GM18858 (cell line): ENCODE measurements at regions not wholly inside any gene's neighbourhood (a gene's known extent, or its start where the extent isn't known, plus 50 kb on each side); places are given as distances from the start of the nearest gene placed in this dataset.
A peak's percentile ranks its signal among the peaks of the same experiment; 100 is the strongest.

Experiments
- ATAC-seq: cut with Tn5 transposase; IDR thresholded peaks from one replicate; pipeline ENCODE4 v1.9.1; 2021; ENCODE audit not compliant: unreplicated experiment

DNA sequence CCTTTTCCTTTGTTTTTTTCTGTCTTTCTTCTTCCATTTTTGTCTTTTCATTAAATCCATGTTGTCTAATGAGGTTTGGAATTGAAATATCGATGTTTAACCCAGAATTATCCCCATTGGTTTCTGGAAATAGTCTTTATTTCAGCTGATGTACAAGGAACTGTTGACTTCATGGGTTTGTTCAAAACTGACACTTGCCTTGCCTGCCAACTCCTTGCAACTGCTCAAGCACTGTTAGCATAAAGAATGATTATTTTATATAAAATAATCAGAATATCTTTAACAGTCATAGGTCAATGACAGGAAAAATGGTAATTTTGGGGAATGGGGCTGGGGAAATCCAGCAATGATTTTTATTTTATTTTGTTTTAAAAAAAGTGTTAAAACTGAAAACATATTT is 359.6 kb upstream of the LCORL start:
- ATAC-seq, result no peak

DNA sequence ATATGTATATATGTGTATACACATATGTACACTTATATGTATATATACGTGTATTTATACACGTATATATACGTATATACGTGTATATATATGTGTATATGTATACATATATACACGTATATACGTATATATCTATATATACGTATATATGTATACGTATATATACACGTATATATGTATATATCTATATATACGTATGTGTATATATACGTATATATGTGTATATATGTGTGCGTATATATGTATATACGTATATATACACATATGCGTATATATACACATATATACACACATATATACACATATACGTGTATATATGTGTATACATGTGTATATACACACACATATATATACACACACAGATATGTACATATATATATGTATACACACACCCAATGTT is 348.0 kb upstream of the LCORL start:
- no peak for ATAC-seq

DNA sequence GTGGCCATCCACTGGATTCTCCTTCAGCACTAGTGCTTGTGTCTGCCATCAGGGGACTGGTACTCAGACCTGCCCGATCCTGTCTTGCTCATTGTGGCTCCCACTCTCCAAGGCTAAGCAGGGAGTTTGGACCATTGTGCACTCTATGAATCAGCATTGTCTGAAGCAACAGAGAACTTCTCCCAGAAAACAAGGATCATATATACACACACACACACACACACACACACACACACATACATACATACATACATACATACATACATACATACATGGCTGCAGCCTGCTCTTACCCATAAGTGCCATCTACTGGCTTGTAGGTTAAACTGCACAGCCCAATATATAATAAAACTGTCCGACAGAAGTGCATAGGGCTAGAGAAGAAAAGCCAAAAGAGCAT is 345.3 kb upstream of the LCORL start:
- ATAC-seq, result peak; percentile 96

DNA sequence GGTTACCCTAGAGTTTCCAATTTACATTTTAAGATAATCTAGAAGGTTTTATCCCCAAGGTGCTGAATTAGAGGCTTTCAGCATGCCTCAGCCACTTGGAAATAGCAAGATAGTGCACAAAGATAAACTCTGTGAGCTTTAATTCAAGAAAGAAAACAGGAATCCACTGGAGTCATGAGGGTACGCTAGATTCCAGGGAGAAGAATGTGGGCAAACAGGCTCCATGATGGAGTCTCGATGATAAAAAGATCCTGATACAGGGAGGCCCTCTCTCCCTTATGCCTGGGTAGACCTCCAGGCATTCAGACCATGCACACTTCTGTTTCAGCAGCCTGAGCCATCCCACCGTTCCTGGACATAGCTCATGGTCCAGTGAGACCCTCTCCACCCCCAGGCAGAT is 344.6 kb upstream of the LCORL start:
- ATAC-seq, result no peak

GRCh38 chr4:18343581-18343980 is 322.0 kb upstream of the LCORL start:
- no peak for ATAC-seq

GRCh38 chr4:18342847-18343246 is 321.3 kb upstream of the LCORL start:
- no peak for ATAC-seq

DNA sequence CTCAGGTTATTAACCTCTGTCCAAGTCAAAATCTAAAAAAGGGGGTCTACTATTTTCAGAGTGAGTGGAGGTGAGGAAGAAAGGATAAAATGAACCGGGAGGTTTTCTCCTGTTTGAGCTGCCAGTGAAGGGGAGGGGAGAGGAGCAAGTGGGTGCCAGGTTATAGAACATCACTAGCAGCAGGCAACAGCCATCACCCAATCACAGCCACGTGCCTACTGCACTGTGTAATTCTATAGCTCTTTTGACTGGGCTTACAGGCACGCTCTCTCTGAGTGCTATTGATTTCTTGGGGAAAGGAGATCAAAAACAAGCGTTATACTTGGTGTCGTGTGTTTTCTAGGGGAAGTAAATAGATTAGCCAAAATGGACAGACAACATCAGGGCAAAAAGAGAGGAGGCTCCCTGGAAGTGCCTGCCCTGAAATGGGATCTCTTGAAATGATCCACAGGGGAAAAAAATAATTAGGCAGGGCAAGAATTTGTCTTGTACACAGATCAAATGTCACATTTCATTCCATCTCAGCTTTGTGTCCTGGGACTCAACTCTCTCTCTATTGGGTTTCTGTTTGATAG is 300.5 kb upstream of the LCORL start:
- ATAC-seq, result no peak

DNA sequence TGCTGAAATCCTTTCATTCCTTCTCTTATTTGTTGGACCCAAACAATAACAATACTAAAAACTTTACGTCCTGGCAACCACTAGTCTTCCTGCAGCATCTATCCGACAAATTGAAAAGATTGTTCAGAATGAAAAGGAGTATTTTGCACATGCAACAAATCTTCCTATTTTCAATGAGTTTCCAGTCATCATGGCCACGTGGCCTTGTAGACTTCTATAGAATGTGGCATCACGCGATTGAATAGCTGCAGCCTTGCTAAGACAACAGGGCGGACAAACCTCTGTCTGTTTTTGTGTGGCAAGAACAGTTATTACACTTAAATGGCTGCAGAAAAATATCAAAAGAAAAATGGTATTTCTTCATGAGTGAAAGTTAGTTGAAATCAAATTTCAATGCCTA is 297.9 kb upstream of the LCORL start:
- no peak for ATAC-seq

- ATAC-seq, result no peak
These were observed 297.3 kb upstream of the LCORL start for GRCh38 chr4:18318682-18319388.

GRCh38 chr4:18314731-18315130 is 293.2 kb upstream of the LCORL start:
- no peak for ATAC-seq

GRCh38 chr4:18297684-18298083 is 276.1 kb upstream of the LCORL start:
- ATAC-seq, result no peak

- ATAC-seq, result no peak
These were observed 274.9 kb upstream of the LCORL start for GRCh38 chr4:18296411-18296810.

- no peak for ATAC-seq
These were observed 273.3 kb upstream of the LCORL start for GRCh38 chr4:18294846-18295245.

- no peak for ATAC-seq
These were observed 272.5 kb upstream of the LCORL start for GRCh38 chr4:18294021-18294420.

DNA sequence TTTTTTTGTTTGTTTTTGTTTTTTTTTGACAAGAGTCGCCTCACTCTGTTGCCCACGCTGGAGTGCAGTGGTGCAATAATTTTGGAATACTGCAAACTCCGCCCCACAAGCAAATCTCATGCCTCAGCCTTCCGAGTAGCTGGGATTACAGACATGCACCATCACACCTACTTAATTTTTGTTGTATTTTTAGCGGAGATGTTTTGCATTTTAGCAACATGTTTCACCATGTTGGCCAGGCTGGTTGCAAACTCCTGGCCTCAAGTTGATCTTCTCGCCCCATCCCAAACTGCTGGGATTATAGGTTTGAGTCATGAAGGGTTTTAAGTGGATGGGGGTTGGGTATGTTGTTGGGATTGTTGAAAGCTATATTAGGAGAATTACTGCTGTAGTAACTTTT is 270.9 kb upstream of the LCORL start:
- ATAC-seq, result no peak

GRCh38 chr4:18291981-18292380 is 270.4 kb upstream of the LCORL start:
- ATAC-seq, result no peak

DNA sequence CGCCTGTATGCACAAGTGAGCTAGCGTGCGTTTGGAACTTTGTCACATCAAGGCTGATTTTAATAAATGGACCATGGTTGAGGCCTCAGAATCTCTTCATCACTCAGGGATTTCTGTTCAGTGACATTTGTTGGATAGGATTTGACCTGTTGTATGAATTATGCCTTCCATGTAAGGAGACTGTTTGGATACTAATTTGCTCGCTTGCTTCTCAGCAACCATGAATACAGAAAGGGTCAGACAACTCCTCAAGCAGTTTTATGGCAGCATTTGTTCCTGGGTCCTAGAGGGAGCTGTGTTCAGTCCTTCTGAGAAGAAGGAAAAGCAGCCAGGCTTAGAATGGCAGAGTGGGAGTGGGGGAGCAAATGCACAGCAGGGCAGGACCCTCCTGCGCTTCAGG is 269.7 kb upstream of the LCORL start:
- no peak for ATAC-seq

DNA sequence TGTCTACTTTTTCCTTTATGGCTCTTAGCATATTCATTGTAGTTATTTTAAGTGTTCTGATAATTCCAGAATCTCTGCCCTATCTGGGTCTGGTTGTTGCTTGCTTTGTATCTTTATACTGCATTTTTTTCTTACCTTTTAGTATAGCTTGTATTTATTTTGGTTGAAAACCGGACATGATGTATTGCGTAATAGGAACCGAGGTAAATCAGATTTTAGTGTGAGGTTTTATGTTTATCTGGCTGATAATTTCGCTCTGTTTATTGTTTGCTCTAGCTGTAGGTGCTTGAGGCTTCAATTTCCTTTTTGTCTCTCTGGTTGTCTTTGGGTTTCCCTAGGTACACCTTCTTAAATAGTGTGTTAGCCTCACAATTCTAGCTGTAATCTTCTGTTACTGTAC is 263.8 kb upstream of the LCORL start:
- no peak for ATAC-seq

- ATAC-seq, result no peak
These were observed 256.7 kb upstream of the LCORL start for GRCh38 chr4:18278244-18278643.

DNA sequence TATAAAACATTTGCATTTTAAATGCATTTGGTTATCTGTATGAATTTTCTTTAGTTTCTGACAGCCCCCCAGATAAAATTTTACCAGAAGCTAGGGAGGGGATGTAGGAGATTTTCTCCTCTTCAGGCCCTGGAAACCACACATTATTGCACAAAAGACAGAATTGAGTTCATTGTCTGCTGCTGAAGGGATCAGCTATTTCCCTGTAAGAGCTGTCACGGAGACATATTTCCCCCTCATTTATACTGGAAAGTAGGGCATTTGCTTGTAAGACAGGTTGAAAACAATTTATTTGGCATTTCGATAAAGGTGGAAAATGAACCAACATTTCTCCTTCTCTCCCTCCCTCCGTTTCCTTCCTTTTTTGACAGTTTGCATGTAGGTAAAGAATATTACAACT is 241.3 kb upstream of the LCORL start:
- ATAC-seq, result no peak

DNA sequence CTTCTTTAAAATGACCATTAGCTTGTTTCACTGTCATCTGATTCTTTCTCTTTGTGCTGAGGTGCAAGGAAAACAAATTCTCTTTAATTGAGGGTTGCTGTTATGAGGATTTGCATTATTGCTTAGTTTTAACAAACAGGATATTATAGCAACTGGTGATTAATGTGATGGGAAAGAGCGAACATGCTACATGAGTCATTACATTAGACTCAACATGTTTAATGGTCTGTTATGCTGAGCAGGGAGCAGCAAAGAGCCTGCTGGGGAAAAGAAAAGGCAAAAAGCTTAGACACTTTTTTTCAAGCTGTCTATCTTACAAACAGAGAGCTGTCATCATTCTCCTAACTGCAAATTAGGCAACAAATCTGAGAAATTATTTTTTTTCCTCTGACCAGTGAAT is 230.5 kb upstream of the LCORL start:
- ATAC-seq, result no peak

- ATAC-seq, result no peak
These were observed 229.0 kb upstream of the LCORL start for GRCh38 chr4:18250564-18250963.

- no peak for ATAC-seq
These were observed 227.1 kb upstream of the LCORL start for GRCh38 chr4:18248611-18249010.
